ENCODE measurements at regions not wholly inside any gene's neighbourhood (a gene's known extent, or its start where the extent isn't known, plus 50 kb on each side); places are given as distances from the start of the nearest gene placed in this dataset.

GRCh38 chr7:118696879-118697278 is 472.4 kb downstream of the ANKRD7 start:
- Histone ChIP-seq H3K36me3 (no peaks in the 10 kb centered on the region), H3K4me1 (replicated peaks) (no peaks in the 10 kb centered on the region), H3K27me3 (replicated peaks; ENCODE audit: insufficient read depth) (no peaks in the 10 kb centered on the region), H3K27ac (no peak overlapping the region), H3K4me3 (no peak overlapping the region), H3K9me3 (no peaks in the 10 kb centered on the region)
- intact Hi-C loops (cut with DNase I): no loop called here
- TF ChIP-seq, protein P1, sequence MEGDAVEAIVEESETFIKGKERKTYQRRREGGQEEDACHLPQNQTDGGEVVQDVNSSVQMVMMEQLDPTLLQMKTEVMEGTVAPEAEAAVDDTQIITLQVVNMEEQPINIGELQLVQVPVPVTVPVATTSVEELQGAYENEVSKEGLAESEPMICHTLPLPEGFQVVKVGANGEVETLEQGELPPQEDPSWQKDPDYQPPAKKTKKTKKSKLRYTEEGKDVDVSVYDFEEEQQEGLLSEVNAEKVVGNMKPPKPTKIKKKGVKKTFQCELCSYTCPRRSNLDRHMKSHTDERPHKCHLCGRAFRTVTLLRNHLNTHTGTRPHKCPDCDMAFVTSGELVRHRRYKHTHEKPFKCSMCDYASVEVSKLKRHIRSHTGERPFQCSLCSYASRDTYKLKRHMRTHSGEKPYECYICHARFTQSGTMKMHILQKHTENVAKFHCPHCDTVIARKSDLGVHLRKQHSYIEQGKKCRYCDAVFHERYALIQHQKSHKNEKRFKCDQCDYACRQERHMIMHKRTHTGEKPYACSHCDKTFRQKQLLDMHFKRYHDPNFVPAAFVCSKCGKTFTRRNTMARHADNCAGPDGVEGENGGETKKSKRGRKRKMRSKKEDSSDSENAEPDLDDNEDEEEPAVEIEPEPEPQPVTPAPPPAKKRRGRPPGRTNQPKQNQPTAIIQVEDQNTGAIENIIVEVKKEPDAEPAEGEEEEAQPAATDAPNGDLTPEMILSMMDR (IDR thresholded peaks at IDR 0.05): no peak
- no peak for TF ChIP-seq POLR2A (IDR thresholded peaks at IDR 0.05)
- TF ChIP-seq POLR2AphosphoS5 (IDR thresholded peaks at IDR 0.05): no peak
- 94% methylated on average over 2 of the region's 2 CpGs for WGBS
- DNase-seq (ENCODE audit: low spot score): no peak

- no peak for DNase-seq (ENCODE audit: low spot score)
- Histone ChIP-seq H3K27me3 (replicated peaks; ENCODE audit: insufficient read depth) (no peaks in the 10 kb centered on the region), H3K4me1 (replicated peaks) (no peaks in the 10 kb centered on the region), H3K27ac (no peak overlapping the region), H3K4me3 (no peak overlapping the region), H3K9me3 (no peaks in the 10 kb centered on the region), H3K36me3 (no peaks in the 10 kb centered on the region)
- intact Hi-C loops (cut with DNase I): no loop called here
- WGBS: 74% methylated on average over 4 of the region's 4 CpGs
- TF ChIP-seq POLR2A (IDR thresholded peaks at IDR 0.05) (no peak), POLR2AphosphoS5 (IDR thresholded peaks at IDR 0.05) (no peak)
- TF ChIP-seq, protein P1 (IDR thresholded peaks at IDR 0.05): no peak
These were observed 474.7 kb downstream of the ANKRD7 start for GRCh38 chr7:118699222-118699621.

- H3K9me3 ChIP-seq: no peaks in the 10 kb centered on the region
- no peak for DNase-seq (ENCODE audit: low spot score)
- no peaks in the 10 kb centered on the region for H3K36me3 ChIP-seq
- H3K4me1 ChIP-seq (replicated peaks): no peaks in the 10 kb centered on the region
- intact Hi-C loops (cut with DNase I): no loop called here
- TF ChIP-seq, protein P1 (IDR thresholded peaks at IDR 0.05): no peak
- TF ChIP-seq POLR2AphosphoS5 (IDR thresholded peaks at IDR 0.05) (no peak), POLR2A (IDR thresholded peaks at IDR 0.05) (no peak)
- H3K4me3 ChIP-seq: no peak overlapping the region
- 72% methylated on average over 1 of the region's 1 CpG for WGBS
- no peak overlapping the region for H3K27ac ChIP-seq
- H3K27me3 ChIP-seq (replicated peaks; ENCODE audit: insufficient read depth): no peaks in the 10 kb centered on the region
These were observed 484.2 kb downstream of the ANKRD7 start for GRCh38 chr7:118708741-118709140.

- intact Hi-C loops (cut with DNase I): no loop called here
These were observed 487.2 kb downstream of the ANKRD7 start for GRCh38 chr7:118711688-118712087.

GRCh38 chr7:118713039-118713438 is 488.5 kb downstream of the ANKRD7 start:
- H3K27ac ChIP-seq: no peak overlapping the region
- H3K36me3 ChIP-seq: no peaks in the 10 kb centered on the region
- H3K4me1 ChIP-seq (replicated peaks): no peaks in the 10 kb centered on the region
- intact Hi-C loops (cut with DNase I): no loop called here
- WGBS: 61% methylated on average over 4 of the region's 4 CpGs
- DNase-seq (ENCODE audit: low spot score): no peak
- TF ChIP-seq, protein P1 (IDR thresholded peaks at IDR 0.05): no peak
- TF ChIP-seq POLR2A (IDR thresholded peaks at IDR 0.05) (no peak), POLR2AphosphoS5 (IDR thresholded peaks at IDR 0.05) (no peak)
- no peaks in the 10 kb centered on the region for H3K27me3 ChIP-seq (replicated peaks; ENCODE audit: insufficient read depth)
- H3K9me3 ChIP-seq: no peaks in the 10 kb centered on the region
- no peak overlapping the region for H3K4me3 ChIP-seq

More at GRCh38 chr7:118711688-118712087, 487.2 kb downstream of the ANKRD7 start:
- H3K27ac ChIP-seq: no peak overlapping the region
- TF ChIP-seq, protein P1 (IDR thresholded peaks at IDR 0.05): no peak
- TF ChIP-seq POLR2A (IDR thresholded peaks at IDR 0.05) (no peak), POLR2AphosphoS5 (IDR thresholded peaks at IDR 0.05) (no peak)
- no peak for DNase-seq (ENCODE audit: low spot score)
- H3K4me1 ChIP-seq (replicated peaks): no peaks in the 10 kb centered on the region
- no peaks in the 10 kb centered on the region for H3K36me3 ChIP-seq
- H3K9me3 ChIP-seq: no peaks in the 10 kb centered on the region
- no peaks in the 10 kb centered on the region for H3K27me3 ChIP-seq (replicated peaks; ENCODE audit: insufficient read depth)
- no peak overlapping the region for H3K4me3 ChIP-seq
